GM12872 (cell line): ENCODE measurements at regions not wholly inside any gene's neighbourhood (a gene's known extent, or its start where the extent isn't known, plus 50 kb on each side); places are given as distances from the start of the nearest gene placed in this dataset.

Experiments used
- TF ChIP-seq, protein P1 (sequence below): IDR thresholded peaks from 3 replicates; pipeline ENCODE4 v1.5.1; 2011; ENCODE audit warnings: low read depth, mild to moderate bottlenecking, low read length, moderate library complexity; ENCODE audit not compliant: insufficient read depth

DNA sequence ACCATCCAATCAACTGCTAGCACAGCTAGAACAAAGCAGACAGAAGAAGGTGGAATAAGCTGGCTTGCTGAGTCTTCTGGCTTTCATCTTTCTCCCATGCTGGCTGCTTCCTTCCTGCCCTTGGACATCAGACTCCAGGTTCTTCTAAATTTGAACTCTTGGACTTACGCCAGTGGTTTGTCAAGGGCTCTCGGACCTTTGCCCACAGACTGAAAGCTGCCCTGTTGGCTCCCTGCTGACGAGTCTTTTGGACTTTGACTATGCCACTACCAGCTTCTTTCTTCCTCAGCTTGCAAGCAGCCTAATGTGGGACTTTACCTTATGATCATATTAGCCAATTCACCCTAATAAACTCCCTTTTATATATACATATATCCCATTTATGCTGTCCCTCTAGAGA, 164.1 kb upstream of the GJE1 start:
- TF ChIP-seq, protein P1, sequence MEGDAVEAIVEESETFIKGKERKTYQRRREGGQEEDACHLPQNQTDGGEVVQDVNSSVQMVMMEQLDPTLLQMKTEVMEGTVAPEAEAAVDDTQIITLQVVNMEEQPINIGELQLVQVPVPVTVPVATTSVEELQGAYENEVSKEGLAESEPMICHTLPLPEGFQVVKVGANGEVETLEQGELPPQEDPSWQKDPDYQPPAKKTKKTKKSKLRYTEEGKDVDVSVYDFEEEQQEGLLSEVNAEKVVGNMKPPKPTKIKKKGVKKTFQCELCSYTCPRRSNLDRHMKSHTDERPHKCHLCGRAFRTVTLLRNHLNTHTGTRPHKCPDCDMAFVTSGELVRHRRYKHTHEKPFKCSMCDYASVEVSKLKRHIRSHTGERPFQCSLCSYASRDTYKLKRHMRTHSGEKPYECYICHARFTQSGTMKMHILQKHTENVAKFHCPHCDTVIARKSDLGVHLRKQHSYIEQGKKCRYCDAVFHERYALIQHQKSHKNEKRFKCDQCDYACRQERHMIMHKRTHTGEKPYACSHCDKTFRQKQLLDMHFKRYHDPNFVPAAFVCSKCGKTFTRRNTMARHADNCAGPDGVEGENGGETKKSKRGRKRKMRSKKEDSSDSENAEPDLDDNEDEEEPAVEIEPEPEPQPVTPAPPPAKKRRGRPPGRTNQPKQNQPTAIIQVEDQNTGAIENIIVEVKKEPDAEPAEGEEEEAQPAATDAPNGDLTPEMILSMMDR: no peak

DNA sequence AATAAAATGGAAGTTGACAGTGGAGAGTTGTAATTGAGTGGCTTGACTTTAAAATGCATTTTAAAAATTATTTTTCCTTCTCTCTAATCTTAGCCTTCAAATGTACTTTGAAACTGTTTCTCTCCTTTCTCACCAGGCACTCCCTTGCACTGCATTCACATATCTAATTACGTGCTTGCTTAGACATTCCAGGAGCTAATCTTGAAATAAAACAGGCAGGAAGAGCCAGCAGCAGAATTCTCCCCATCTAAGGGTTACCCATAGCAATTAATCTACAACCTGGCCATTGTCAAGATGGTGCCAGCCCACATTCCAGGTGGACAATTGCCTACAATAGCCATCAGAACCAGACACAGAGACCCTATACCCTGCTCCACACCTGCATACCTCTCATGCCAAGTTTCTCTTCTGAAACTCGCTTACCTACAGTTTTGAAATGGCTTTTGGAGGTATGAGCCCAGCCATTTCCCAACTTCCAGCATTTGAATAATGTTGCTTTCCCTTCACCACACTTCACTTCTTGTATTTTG, 167.6 kb upstream of the GJE1 start:
- TF ChIP-seq, protein P1: no peak

DNA sequence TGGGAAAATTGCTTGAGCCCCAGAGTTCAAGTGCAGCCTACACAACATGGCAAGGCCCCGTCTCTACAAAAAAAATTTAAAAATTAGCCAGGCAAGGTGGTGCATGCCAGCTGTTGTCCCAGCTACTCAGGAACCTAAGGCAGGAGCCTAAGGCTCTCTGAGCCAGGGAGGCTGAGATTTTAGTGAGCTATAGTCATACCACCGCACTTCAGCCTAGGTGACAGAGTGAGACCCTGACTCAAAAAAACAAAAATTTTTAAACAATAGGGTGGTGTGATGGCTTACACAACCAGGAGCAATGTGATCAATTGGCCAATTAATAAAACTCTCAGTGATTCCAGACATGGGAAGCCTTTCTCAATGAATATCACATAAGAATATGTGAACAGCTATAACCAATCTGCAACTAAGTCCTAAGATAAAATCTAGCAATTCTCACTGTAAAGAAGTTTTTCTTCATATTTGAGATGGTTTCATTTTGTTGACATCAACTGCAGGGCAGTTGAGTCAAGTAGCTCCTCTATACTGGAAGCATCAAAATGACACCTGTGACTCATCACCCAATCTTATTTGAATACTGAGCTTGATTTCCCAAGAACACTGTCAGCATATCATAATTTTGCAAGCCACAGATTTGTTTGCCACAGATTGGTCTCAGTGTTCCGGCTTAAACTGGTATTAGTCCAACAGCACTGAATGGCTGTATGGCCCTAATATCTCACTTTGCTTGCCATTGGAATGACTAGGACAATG, 169.0 kb upstream of the GJE1 start:
- TF ChIP-seq, protein P1: no peak

DNA sequence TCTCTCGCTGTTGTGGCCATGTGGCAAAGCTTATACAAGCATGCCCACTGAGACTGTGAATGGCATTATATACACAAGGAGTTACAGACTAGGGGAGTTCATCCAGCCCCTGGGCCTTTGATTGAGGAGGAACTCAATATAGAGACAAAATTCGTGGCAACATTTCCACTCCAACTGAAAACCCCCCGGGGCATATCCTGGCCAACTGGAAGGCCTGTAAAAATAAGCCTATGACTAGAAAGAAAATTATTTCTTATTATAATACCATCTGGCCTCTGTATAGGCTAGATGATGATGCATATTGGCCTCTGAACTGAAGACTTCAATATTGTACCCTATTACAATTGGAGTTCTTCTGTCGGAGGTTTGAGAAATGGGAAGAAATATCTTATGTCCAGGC, 175.5 kb upstream of the GJE1 start:
- TF ChIP-seq, protein P1: no peak

DNA sequence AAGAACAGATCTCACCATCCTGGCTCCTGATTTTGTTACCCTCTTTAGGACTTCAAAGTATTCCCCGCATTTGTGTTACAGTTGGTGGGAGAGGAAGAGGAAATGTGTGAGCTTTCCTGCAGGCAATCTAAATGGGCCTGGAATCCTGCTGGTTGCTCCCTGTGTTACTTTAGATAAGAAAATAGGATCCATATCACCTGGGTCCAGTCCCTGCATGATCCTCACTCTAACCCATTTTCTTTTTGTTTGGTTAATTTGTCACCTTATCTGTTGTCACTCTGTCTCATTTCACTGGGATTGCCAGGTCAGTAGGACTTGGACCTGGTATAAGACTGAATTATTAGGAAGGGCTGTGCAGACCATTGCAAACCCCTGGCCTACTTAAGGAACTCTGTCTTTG, 175.9 kb upstream of the GJE1 start:
- TF ChIP-seq, protein P1: no peak

GRCh38 chr6:141956046-141956761, 176.5 kb upstream of the GJE1 start:
- TF ChIP-seq, protein P1: no peak

- TF ChIP-seq, protein P1: no peak
Measured at GRCh38 chr6:141953072-141953471, 179.7 kb upstream of the GJE1 start.
